ENCODE measurements at regions not wholly inside any gene's neighbourhood (a gene's known extent, or its start where the extent isn't known, plus 50 kb on each side); places are given as distances from the start of the nearest gene placed in this dataset.
"Not testable (repeated sequence)": the region's sequence is repeated elsewhere in the genome, so short reads cannot be mapped to it uniquely, and the experiment has no call there.

GRCh38 chr20:30288346-30288745 is 969.1 kb upstream of the DEFB115 start:
- TF ChIP-seq, protein P1, sequence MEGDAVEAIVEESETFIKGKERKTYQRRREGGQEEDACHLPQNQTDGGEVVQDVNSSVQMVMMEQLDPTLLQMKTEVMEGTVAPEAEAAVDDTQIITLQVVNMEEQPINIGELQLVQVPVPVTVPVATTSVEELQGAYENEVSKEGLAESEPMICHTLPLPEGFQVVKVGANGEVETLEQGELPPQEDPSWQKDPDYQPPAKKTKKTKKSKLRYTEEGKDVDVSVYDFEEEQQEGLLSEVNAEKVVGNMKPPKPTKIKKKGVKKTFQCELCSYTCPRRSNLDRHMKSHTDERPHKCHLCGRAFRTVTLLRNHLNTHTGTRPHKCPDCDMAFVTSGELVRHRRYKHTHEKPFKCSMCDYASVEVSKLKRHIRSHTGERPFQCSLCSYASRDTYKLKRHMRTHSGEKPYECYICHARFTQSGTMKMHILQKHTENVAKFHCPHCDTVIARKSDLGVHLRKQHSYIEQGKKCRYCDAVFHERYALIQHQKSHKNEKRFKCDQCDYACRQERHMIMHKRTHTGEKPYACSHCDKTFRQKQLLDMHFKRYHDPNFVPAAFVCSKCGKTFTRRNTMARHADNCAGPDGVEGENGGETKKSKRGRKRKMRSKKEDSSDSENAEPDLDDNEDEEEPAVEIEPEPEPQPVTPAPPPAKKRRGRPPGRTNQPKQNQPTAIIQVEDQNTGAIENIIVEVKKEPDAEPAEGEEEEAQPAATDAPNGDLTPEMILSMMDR (IDR thresholded peaks at IDR 0.05; ENCODE audit: low read depth, low read length): no peak
- no peak for TF ChIP-seq EZH2phosphoT487 (IDR thresholded peaks at IDR 0.05; ENCODE audit: low read depth)
- H3K36me3 ChIP-seq (replicated peaks; ENCODE audit: low read depth, low read length): no peaks in the 10 kb centered on the region
- no peak overlapping the region for H3K27ac ChIP-seq (ENCODE audit: low read length)
- H3K79me2 ChIP-seq (ENCODE audit: low read length): no peaks in the 10 kb centered on the region
- H3K9ac ChIP-seq (ENCODE audit: low read length): no peak overlapping the region
- no peak overlapping the region for H2AFZ ChIP-seq (ENCODE audit: low read depth, low read length)
- H3K9me3 ChIP-seq (ENCODE audit: insufficient read depth, low read length): no peaks in the 10 kb centered on the region
- H3K4me2 ChIP-seq (ENCODE audit: low read length): no peak overlapping the region
- no peaks in the 10 kb centered on the region for H3K27me3 ChIP-seq (ENCODE audit: low read depth, low read length)
- no peak overlapping the region for H3K4me3 ChIP-seq (ENCODE audit: low read length)
- H3K4me1 ChIP-seq (ENCODE audit: low read length): no peaks in the 10 kb centered on the region
- H4K20me1 ChIP-seq (ENCODE audit: insufficient read depth, low read length): no peaks in the 10 kb centered on the region

DNA sequence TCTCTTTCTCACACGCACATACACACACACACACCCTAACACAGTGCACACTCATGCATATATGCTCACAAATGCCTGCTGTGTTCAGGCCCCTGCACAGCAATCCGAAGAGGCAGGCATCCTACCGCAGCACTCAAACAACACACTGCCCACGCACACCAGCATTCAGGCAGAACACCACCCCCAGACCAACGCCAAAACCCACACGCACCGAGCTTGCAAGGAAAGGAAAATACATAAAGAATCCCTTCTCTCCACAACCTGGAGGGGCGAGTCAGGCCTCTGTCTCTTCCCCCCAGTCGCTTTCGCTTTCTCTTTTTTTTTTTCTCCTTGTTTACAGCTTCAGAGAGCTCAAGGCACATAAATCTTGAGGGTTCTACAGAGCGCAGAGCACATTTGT is 968.4 kb upstream of the DEFB115 start:
- H3K79me2 ChIP-seq (ENCODE audit: low read length); H2AFZ ChIP-seq (ENCODE audit: low read depth, low read length); H3K27me3 ChIP-seq (ENCODE audit: low read depth, low read length); H3K9me3 ChIP-seq (ENCODE audit: insufficient read depth, low read length); H4K20me1 ChIP-seq (ENCODE audit: insufficient read depth, low read length); H3K4me2 ChIP-seq (ENCODE audit: low read length); H3K9ac ChIP-seq (ENCODE audit: low read length); H3K4me3 ChIP-seq (ENCODE audit: low read length); H3K27ac ChIP-seq (ENCODE audit: low read length); H3K4me1 ChIP-seq (ENCODE audit: low read length); H3K36me3 ChIP-seq (replicated peaks; ENCODE audit: low read depth, low read length): not testable (repeated sequence)

DNA sequence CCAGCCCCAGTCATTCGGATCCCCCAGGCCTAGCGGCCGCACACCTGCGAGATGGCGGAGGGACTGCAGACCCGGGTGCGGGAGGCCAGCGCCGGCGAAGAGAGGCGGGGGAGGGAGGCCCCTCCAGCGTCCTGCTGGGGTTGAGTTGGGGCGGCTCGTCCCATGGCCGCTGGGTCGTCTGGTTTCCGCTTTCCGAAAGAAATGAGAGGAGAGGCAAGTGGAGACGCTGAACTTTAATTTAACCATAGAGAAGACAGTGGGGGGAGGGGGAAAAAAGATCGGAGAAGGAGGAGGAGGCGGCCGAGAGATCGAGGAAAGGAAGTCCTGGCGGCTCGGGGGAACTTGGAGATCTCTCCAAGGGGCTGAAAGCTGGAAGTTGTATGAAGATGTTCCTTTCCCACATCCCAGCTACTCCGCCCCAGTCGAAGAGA is 967.7 kb upstream of the DEFB115 start:
- H3K4me3 ChIP-seq (ENCODE audit: low read length); H3K36me3 ChIP-seq (replicated peaks; ENCODE audit: low read depth, low read length); H3K9ac ChIP-seq (ENCODE audit: low read length); H3K4me2 ChIP-seq (ENCODE audit: low read length); H3K4me1 ChIP-seq (ENCODE audit: low read length); H4K20me1 ChIP-seq (ENCODE audit: insufficient read depth, low read length); H3K79me2 ChIP-seq (ENCODE audit: low read length); H3K27ac ChIP-seq (ENCODE audit: low read length); H3K27me3 ChIP-seq (ENCODE audit: low read depth, low read length); H3K9me3 ChIP-seq (ENCODE audit: insufficient read depth, low read length); H2AFZ ChIP-seq (ENCODE audit: low read depth, low read length): not testable (repeated sequence)

- H3K27me3 ChIP-seq (ENCODE audit: low read depth, low read length); H3K4me3 ChIP-seq (ENCODE audit: low read length); H3K4me2 ChIP-seq (ENCODE audit: low read length); H3K36me3 ChIP-seq (replicated peaks; ENCODE audit: low read depth, low read length); H3K27ac ChIP-seq (ENCODE audit: low read length); H3K79me2 ChIP-seq (ENCODE audit: low read length); H4K20me1 ChIP-seq (ENCODE audit: insufficient read depth, low read length); H3K9ac ChIP-seq (ENCODE audit: low read length); H3K4me1 ChIP-seq (ENCODE audit: low read length); H3K9me3 ChIP-seq (ENCODE audit: insufficient read depth, low read length); H2AFZ ChIP-seq (ENCODE audit: low read depth, low read length): not testable (repeated sequence)
Observed at GRCh38 chr20:30290361-30291063, 967.0 kb upstream of the DEFB115 start.

- H4K20me1 ChIP-seq (ENCODE audit: insufficient read depth, low read length); H3K4me3 ChIP-seq (ENCODE audit: low read length); H3K4me2 ChIP-seq (ENCODE audit: low read length); H3K4me1 ChIP-seq (ENCODE audit: low read length); H3K9me3 ChIP-seq (ENCODE audit: insufficient read depth, low read length); H2AFZ ChIP-seq (ENCODE audit: low read depth, low read length); H3K9ac ChIP-seq (ENCODE audit: low read length); H3K27ac ChIP-seq (ENCODE audit: low read length); H3K79me2 ChIP-seq (ENCODE audit: low read length); H3K27me3 ChIP-seq (ENCODE audit: low read depth, low read length); H3K36me3 ChIP-seq (replicated peaks; ENCODE audit: low read depth, low read length): not testable (repeated sequence)
Observed at GRCh38 chr20:30291064-30291379, 966.4 kb upstream of the DEFB115 start.

DNA sequence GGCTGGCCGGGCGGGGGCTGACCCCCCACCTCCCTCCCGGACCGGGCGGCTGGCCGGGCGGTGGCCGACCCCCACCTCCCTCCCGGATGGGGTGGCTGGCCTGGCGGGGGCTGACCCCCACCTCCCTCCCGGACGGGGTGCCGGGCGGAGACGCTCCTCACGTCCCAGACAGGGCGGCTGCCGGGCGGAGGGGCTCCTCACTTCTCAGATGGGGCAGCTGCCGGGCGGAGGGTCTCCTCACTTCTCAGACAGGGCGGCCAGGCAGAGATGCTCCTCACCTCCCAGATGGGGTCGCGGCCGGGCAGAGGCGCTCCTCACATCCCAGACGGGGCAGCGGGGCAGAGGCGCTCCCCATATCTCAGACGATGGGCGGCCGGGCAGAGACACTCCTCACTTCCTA is 965.8 kb upstream of the DEFB115 start:
- H3K9me3 ChIP-seq (ENCODE audit: insufficient read depth, low read length); H2AFZ ChIP-seq (ENCODE audit: low read depth, low read length); H3K4me2 ChIP-seq (ENCODE audit: low read length): not testable (repeated sequence)

GRCh38 chr20:30295396-30295795 is 962.1 kb upstream of the DEFB115 start:
- not testable (repeated sequence) for H3K4me2 ChIP-seq (ENCODE audit: low read length); H3K79me2 ChIP-seq (ENCODE audit: low read length)

More for the DNA sequence above, 965.8 kb upstream of the DEFB115 start:
- not testable (repeated sequence) for H3K4me3 ChIP-seq (ENCODE audit: low read length); H3K4me1 ChIP-seq (ENCODE audit: low read length); H4K20me1 ChIP-seq (ENCODE audit: insufficient read depth, low read length); H3K79me2 ChIP-seq (ENCODE audit: low read length); H3K36me3 ChIP-seq (replicated peaks; ENCODE audit: low read depth, low read length); H3K27ac ChIP-seq (ENCODE audit: low read length); H3K9ac ChIP-seq (ENCODE audit: low read length); H3K27me3 ChIP-seq (ENCODE audit: low read depth, low read length)

DNA sequence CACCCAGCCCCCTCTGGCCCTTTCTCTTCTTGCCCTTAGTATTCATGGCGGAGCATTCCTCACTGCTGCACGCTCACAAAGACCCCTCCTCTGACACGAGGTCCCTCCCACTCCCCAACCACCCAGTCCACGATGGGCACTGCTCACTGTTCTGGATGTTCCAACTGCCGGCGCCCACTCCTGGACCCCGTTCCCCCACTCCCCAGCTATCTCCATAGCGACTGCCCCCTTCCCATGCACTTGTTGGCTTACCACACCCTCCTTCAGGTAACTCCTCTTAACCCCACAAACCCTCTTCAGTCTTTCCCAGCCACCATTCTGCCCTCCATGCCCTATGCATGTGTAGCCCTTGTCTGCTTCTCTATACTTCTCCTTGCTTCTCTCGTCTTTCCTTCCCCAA is 961.5 kb upstream of the DEFB115 start:
- not testable (repeated sequence) for H3K36me3 ChIP-seq (replicated peaks; ENCODE audit: low read depth, low read length); H3K79me2 ChIP-seq (ENCODE audit: low read length); H3K27me3 ChIP-seq (ENCODE audit: low read depth, low read length); H3K4me3 ChIP-seq (ENCODE audit: low read length); H3K4me2 ChIP-seq (ENCODE audit: low read length); H3K27ac ChIP-seq (ENCODE audit: low read length); H3K9me3 ChIP-seq (ENCODE audit: insufficient read depth, low read length); H2AFZ ChIP-seq (ENCODE audit: low read depth, low read length); H3K4me1 ChIP-seq (ENCODE audit: low read length); H3K9ac ChIP-seq (ENCODE audit: low read length); H4K20me1 ChIP-seq (ENCODE audit: insufficient read depth, low read length)

More at GRCh38 chr20:30295396-30295795, 962.1 kb upstream of the DEFB115 start:
- not testable (repeated sequence) for H4K20me1 ChIP-seq (ENCODE audit: insufficient read depth, low read length); H3K4me3 ChIP-seq (ENCODE audit: low read length); H2AFZ ChIP-seq (ENCODE audit: low read depth, low read length); H3K4me1 ChIP-seq (ENCODE audit: low read length); H3K27me3 ChIP-seq (ENCODE audit: low read depth, low read length); H3K9ac ChIP-seq (ENCODE audit: low read length); H3K9me3 ChIP-seq (ENCODE audit: insufficient read depth, low read length); H3K27ac ChIP-seq (ENCODE audit: low read length); H3K36me3 ChIP-seq (replicated peaks; ENCODE audit: low read depth, low read length)

DNA sequence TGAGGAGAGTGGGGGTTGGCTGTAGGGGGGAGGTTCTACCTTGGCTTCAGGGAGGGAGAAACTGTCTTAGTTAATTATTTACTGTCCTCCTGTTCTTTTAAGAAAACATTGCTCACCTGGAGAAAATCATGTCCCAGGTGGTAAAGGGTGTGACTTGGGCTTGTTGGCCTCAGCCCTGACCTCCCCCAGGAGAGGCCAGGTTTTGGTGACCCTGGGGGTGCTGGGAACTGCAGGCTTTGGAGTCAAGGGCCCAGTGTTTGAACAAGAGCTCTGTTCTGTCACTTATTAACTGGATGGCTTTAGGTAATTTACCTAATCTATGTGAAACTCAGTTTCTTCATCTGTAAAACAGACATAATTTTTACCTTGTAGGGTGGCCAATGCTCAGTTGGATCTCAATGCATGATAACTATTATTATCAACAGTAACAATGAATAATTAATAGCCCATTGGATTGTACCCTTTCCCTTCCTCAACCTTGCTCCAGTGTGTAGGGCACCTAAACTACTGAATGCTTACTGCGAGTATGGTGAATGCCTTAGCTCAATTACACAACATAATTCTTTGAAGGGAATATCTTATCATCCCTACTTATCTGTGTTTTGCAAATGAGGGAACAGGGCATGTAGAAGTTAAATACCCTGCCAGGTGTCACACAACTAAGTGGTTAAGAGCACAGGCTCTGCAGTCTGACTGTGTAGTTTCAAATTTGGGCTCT is 959.4 kb upstream of the DEFB115 start:
- not testable (repeated sequence) for H3K36me3 ChIP-seq (replicated peaks; ENCODE audit: low read depth, low read length); H3K9ac ChIP-seq (ENCODE audit: low read length); H3K4me2 ChIP-seq (ENCODE audit: low read length); H3K4me3 ChIP-seq (ENCODE audit: low read length); H2AFZ ChIP-seq (ENCODE audit: low read depth, low read length); H3K4me1 ChIP-seq (ENCODE audit: low read length); H4K20me1 ChIP-seq (ENCODE audit: insufficient read depth, low read length); H3K27me3 ChIP-seq (ENCODE audit: low read depth, low read length); H3K79me2 ChIP-seq (ENCODE audit: low read length); H3K27ac ChIP-seq (ENCODE audit: low read length); H3K9me3 ChIP-seq (ENCODE audit: insufficient read depth, low read length)

Data from OCI-LY3 (cell line).